ENCODE measurements at regions not wholly inside any gene's neighbourhood (a gene's known extent, or its start where the extent isn't known, plus 50 kb on each side); places are given as distances from the start of the nearest gene placed in this dataset.
"Not testable (repeated sequence)": the region's sequence is repeated elsewhere in the genome, so short reads cannot be mapped to it uniquely, and the experiment has no call there.

- FAIRE-seq, result no peak
These were observed 226.5 kb downstream of the IRS1 start for GRCh38 chr2:226573158-226573557.

- FAIRE-seq, result no peak
These were observed 235.0 kb downstream of the IRS1 start for GRCh38 chr2:226564667-226565066.

GRCh38 chr2:226561962-226562361, 237.7 kb downstream of the IRS1 start:
- no peak for FAIRE-seq

- no peak for FAIRE-seq
These were observed 239.3 kb downstream of the IRS1 start for GRCh38 chr2:226560325-226560724.

GRCh38 chr2:226559536-226559935, 240.1 kb downstream of the IRS1 start:
- no peak for FAIRE-seq

- no peak for FAIRE-seq
These were observed 241.2 kb downstream of the IRS1 start for GRCh38 chr2:226558418-226558817.

- no peak for FAIRE-seq
These were observed 243.6 kb downstream of the IRS1 start for GRCh38 chr2:226556050-226556449.

GRCh38 chr2:226554701-226555100, 244.9 kb downstream of the IRS1 start:
- FAIRE-seq, result no peak

GRCh38 chr2:226553333-226553732, 246.3 kb downstream of the IRS1 start:
- FAIRE-seq, result no peak

- FAIRE-seq, result no peak
These were observed 246.9 kb downstream of the IRS1 start for GRCh38 chr2:226552571-226553285.

GRCh38 chr2:226551522-226552250, 247.9 kb downstream of the IRS1 start:
- FAIRE-seq, result no peak

GRCh38 chr2:226550801-226551200, 248.8 kb downstream of the IRS1 start:
- no peak for FAIRE-seq

- FAIRE-seq, result no peak
These were observed 250.9 kb downstream of the IRS1 start for GRCh38 chr2:226548732-226549131.

GRCh38 chr2:226544596-226545210, 254.9 kb downstream of the IRS1 start:
- no peak for FAIRE-seq

- FAIRE-seq, result no peak
These were observed 259.2 kb downstream of the IRS1 start for GRCh38 chr2:226540204-226540994.

- FAIRE-seq, result no peak
These were observed 263.2 kb downstream of the IRS1 start for GRCh38 chr2:226536410-226536809.

- FAIRE-seq, result not testable (repeated sequence)
These were observed 266.6 kb downstream of the IRS1 start for GRCh38 chr2:226532976-226533375.

- no peak for FAIRE-seq
These were observed 268.4 kb downstream of the IRS1 start for GRCh38 chr2:226531061-226531810.

GRCh38 chr2:226529556-226529955, 270.1 kb downstream of the IRS1 start:
- FAIRE-seq, result no peak

- peak; percentile 87 for FAIRE-seq
These were observed 272.9 kb downstream of the IRS1 start for GRCh38 chr2:226526716-226527115.

GRCh38 chr2:226524381-226524843, 275.2 kb downstream of the IRS1 start:
- peak; percentile 46 for FAIRE-seq

- FAIRE-seq, result no peak
These were observed 278.9 kb downstream of the IRS1 start for GRCh38 chr2:226520723-226521122.

Data from endometrium (tissue), 2 donors.